Midbrain (tissue), 1 donor: ENCODE measurements at regions not wholly inside any gene's neighbourhood (a gene's known extent, or its start where the extent isn't known, plus 50 kb on each side); places are given as distances from the start of the nearest gene placed in this dataset.

Experiments
- DNase-seq: peaks from one replicate; lab custom pipeline; 2025; lab: John Stamatoyannopoulos, UW

GRCh38 chr2:240320204-240320993 lies 115.1 kb upstream of the GPC1 start:
- no peak for DNase-seq

GRCh38 chr2:240322231-240322955 lies 113.1 kb upstream of the GPC1 start:
- no peak for DNase-seq

- DNase-seq = no peak
Observed at GRCh38 chr2:240322991-240323390, 112.5 kb upstream of the GPC1 start.

- no peak for DNase-seq
Observed at GRCh38 chr2:240323601-240324291, 111.7 kb upstream of the GPC1 start.

GRCh38 chr2:240324312-240325015 lies 111.0 kb upstream of the GPC1 start:
- DNase-seq = no peak

GRCh38 chr2:240325016-240326007 lies 110.2 kb upstream of the GPC1 start:
- peak; percentile 51 for DNase-seq

GRCh38 chr2:240326246-240326645 lies 109.2 kb upstream of the GPC1 start:
- DNase-seq = no peak

GRCh38 chr2:240326886-240327285 lies 108.6 kb upstream of the GPC1 start:
- no peak for DNase-seq

GRCh38 chr2:240327566-240327965 lies 107.9 kb upstream of the GPC1 start:
- no peak for DNase-seq

DNA sequence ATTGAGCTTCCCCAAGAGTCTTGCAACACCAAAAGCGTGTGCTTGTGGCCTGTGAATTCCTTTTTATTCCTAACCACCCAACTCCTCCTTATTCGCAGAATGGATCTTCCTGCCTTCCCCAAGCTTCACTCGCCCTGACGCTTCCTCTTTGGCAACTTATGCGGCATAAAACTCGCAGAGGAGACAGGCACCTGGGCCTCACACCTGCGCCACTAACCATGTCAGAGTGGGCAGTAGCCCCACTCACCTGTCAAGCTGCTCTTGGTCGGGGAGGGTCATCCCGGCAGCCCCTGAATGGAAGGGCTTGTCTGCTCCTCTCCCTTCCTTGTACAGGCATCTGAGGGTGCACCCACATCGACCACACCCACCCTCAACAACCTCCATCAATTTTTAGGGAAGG lies 106.9 kb upstream of the GPC1 start:
- DNase-seq = no peak

DNA sequence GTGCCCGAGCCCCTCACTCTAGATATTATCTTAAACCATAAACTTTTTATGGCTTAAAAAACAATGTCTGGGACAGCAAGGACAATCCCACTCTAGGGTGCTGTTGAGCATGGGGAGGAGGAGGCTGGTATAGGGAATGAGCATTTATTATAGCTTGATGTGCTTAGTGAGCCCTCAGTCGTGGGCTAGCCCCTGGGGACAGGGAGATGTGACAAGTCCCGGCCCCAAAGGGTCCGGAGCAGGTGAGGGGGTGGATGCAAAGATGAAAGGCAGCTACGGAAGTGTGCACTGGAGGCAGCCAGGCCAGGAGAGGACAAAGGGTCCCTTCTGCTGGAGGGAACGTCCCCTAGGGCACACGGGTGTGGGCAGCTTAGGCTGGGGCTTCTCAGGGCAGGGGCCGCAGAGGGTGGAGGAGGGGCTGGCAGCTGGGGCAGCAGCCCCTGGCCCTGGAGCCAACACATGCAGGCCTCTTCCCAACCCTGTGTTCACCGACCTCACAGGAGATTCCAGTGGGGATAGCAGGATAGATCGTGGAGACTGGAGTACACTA lies 106.3 kb upstream of the GPC1 start:
- no peak for DNase-seq

DNA sequence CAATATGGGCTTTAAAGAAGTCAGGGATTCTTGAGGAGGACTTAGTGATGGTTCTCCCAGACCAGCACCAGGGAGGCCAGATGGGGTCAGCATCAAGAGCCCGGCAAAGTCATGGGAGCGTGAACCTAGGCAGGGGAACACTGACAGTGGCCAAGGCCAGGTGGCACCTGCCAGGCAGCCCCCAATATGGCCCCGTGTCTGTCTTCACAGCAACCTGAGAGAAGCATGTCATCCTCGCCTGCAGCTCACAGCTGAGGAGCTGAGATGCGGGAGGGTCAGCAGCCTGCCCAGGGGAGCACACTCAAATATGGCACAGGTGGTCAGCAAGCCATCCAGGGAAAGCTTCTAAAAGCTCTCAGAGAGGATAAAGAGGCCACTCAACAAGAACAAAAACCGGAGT lies 105.7 kb upstream of the GPC1 start:
- DNase-seq = no peak

DNA sequence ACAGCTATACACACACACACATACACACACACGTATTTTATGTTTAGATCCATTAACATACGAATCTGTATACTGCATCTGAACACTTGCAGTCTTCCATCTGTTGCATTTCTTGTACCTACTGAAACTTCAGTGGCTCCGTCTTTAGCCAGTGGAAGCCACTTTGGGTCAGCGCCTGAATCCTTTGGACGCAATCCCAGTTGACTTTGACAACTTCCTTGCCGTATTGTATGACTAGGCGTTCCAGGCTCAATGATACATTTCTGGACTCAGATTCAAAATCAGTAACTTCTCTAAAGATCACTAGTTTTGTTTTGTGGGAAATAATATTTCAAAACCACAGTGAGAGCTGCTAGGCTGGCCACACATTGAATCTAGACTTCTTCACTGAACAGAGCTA lies 101.5 kb upstream of the GPC1 start:
- DNase-seq = peak; percentile 40

GRCh38 chr2:240335061-240335460 lies 100.4 kb upstream of the GPC1 start:
- no peak for DNase-seq

GRCh38 chr2:240336820-240337427 lies 98.5 kb upstream of the GPC1 start:
- no peak for DNase-seq

- DNase-seq = no peak
Observed at GRCh38 chr2:240338274-240338673, 97.2 kb upstream of the GPC1 start.

DNA sequence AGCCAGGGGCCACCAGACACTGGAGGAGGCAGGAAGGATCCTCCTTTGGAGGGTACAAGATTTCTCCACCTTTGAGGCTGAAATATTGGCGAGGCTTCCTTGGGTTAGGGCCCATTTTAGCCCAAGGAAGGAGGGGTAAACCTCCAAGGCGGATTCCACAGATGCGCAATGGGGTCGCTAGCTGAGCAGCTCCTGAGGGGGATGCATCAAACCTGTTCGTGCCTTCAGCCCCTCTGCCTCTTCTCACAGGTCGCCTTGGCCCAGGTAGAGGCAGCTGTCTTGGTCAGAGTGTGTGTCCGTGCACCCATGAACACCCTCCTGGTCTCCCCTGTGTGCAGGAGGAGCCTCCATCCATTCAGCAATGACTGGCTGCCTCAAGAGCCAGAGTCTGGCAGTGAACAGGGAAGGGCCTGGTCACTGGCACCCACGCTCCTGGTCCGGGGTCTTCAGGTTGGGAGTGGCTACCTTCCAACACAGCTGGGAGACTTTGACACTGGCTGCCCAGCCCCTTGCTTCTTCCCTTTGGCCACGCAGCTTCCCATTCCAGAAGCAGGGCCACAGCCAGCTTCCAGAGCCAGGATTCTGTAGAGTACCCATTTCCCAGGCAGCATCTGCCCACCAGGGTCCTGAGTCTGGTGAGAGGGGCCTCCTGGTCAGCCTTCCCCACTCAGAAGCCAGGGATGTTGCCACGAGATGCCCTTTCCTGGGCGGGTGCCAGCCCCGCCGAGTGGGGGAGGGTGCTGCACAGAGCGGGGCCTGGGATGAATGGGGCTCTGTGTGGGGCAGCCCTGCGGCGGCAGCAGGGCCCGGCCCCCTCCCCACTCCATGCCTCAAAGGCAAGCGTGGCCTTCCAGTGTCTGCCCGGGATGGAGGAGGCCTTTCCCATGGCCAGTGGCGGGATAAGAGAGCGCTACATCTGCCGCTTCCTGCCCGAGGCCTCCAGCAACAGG lies 95.8 kb upstream of the GPC1 start:
- peak; percentile 85 for DNase-seq

- no peak for DNase-seq
Observed at GRCh38 chr2:240340361-240340761, 95.1 kb upstream of the GPC1 start.

GRCh38 chr2:240341064-240341463 lies 94.4 kb upstream of the GPC1 start:
- no peak for DNase-seq
